ENCODE measurements at regions not wholly inside any gene's neighbourhood (a gene's known extent, or its start where the extent isn't known, plus 50 kb on each side); places are given as distances from the start of the nearest gene placed in this dataset.

GRCh38 chrX:73977542-73978169 lies 125.1 kb upstream of the XIST start:
- no peak for TF ChIP-seq KLF9 (CRISPR knock-in tag; IDR thresholded peaks at IDR 0.05; ENCODE audit: low read depth)
- TF ChIP-seq TCF12 (IDR thresholded peaks at IDR 0.05): no peak
- no peak for TF ChIP-seq TCF12 (CRISPR knock-in tag; IDR thresholded peaks at IDR 0.05)
- TF ChIP-seq, protein P1, sequence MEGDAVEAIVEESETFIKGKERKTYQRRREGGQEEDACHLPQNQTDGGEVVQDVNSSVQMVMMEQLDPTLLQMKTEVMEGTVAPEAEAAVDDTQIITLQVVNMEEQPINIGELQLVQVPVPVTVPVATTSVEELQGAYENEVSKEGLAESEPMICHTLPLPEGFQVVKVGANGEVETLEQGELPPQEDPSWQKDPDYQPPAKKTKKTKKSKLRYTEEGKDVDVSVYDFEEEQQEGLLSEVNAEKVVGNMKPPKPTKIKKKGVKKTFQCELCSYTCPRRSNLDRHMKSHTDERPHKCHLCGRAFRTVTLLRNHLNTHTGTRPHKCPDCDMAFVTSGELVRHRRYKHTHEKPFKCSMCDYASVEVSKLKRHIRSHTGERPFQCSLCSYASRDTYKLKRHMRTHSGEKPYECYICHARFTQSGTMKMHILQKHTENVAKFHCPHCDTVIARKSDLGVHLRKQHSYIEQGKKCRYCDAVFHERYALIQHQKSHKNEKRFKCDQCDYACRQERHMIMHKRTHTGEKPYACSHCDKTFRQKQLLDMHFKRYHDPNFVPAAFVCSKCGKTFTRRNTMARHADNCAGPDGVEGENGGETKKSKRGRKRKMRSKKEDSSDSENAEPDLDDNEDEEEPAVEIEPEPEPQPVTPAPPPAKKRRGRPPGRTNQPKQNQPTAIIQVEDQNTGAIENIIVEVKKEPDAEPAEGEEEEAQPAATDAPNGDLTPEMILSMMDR (CRISPR knock-in tag; IDR thresholded peaks at IDR 0.05): no peak
- TF ChIP-seq GZF1 (CRISPR knock-in tag; IDR thresholded peaks at IDR 0.05): no peak
- no peak for TF ChIP-seq ZZZ3 (CRISPR knock-in tag; IDR thresholded peaks at IDR 0.05; ENCODE audit: borderline replicate concordance)
- TF ChIP-seq DR1 (CRISPR knock-in tag; IDR thresholded peaks at IDR 0.05): no peak
- no peak for TF ChIP-seq SRSF9 (IDR thresholded peaks at IDR 0.05; ENCODE audit: borderline replicate concordance, insufficient read depth, low read depth, low read length, poor library complexity, severe bottlenecking)
- TF ChIP-seq POLR2AphosphoS5 (IDR thresholded peaks at IDR 0.05; ENCODE audit: low read depth, low read length): no peak
